ENCODE measurements at regions not wholly inside any gene's neighbourhood (a gene's known extent, or its start where the extent isn't known, plus 50 kb on each side); places are given as distances from the start of the nearest gene placed in this dataset.
"Not testable (repeated sequence)": the region's sequence is repeated elsewhere in the genome, so short reads cannot be mapped to it uniquely, and the experiment has no call there.

- no peak for DNase-seq (ENCODE audit: low read depth)
These were observed 55.4 kb downstream of the CTSL start for GRCh38 chr9:87781331-87781730.

- no peak for DNase-seq (ENCODE audit: low read depth)
These were observed 57.3 kb downstream of the CTSL start for GRCh38 chr9:87783180-87783579.

GRCh38 chr9:87785315-87785970, 59.5 kb downstream of the CTSL start:
- not testable (repeated sequence) for DNase-seq (ENCODE audit: low read depth)

- no peak for DNase-seq (ENCODE audit: low read depth)
These were observed 60.5 kb downstream of the CTSL start for GRCh38 chr9:87786423-87786822.

- no peak for DNase-seq (ENCODE audit: low read depth)
These were observed 61.0 kb downstream of the CTSL start for GRCh38 chr9:87786876-87787275.

GRCh38 chr9:87787735-87788134, 61.8 kb downstream of the CTSL start:
- no peak for DNase-seq (ENCODE audit: low read depth)

- peak; percentile 93 for DNase-seq (ENCODE audit: low read depth)
These were observed 66.9 kb downstream of the CTSL start for GRCh38 chr9:87792831-87793288.

GRCh38 chr9:87793292-87793691, 67.4 kb downstream of the CTSL start:
- DNase-seq (ENCODE audit: low read depth) = peak; percentile 90

GRCh38 chr9:87795178-87795577, 69.3 kb downstream of the CTSL start:
- DNase-seq (ENCODE audit: low read depth) = no peak

GRCh38 chr9:87796196-87796595, 70.3 kb downstream of the CTSL start:
- no peak for DNase-seq (ENCODE audit: low read depth)

- no peak for DNase-seq (ENCODE audit: low read depth)
These were observed 72.4 kb downstream of the CTSL start for GRCh38 chr9:87798261-87798833.

- no peak for DNase-seq (ENCODE audit: low read depth)
These were observed 73.6 kb downstream of the CTSL start for GRCh38 chr9:87799503-87799902.

GRCh38 chr9:87800456-87800855, 74.5 kb downstream of the CTSL start:
- DNase-seq (ENCODE audit: low read depth) = no peak

GRCh38 chr9:87801013-87801412, 75.1 kb downstream of the CTSL start:
- no peak for DNase-seq (ENCODE audit: low read depth)

- DNase-seq (ENCODE audit: low read depth) = no peak
These were observed 77.2 kb downstream of the CTSL start for GRCh38 chr9:87803166-87803565.

- no peak for DNase-seq (ENCODE audit: low read depth)
These were observed 77.9 kb downstream of the CTSL start for GRCh38 chr9:87803623-87804345.

- no peak for DNase-seq (ENCODE audit: low read depth)
These were observed 77.4 kb upstream of the SPATA31E1 start for GRCh38 chr9:87805259-87805658.

- DNase-seq (ENCODE audit: low read depth) = no peak
These were observed 72.7 kb upstream of the SPATA31E1 start for GRCh38 chr9:87810008-87810407.

- no peak for DNase-seq (ENCODE audit: low read depth)
These were observed 71.9 kb upstream of the SPATA31E1 start for GRCh38 chr9:87810679-87811178.

- DNase-seq (ENCODE audit: low read depth) = peak; percentile 77
These were observed 70.1 kb upstream of the SPATA31E1 start for GRCh38 chr9:87812375-87813118.

- no peak for DNase-seq (ENCODE audit: low read depth)
These were observed 69.6 kb upstream of the SPATA31E1 start for GRCh38 chr9:87813119-87813463.

- DNase-seq (ENCODE audit: low read depth) = no peak
These were observed 66.6 kb upstream of the SPATA31E1 start for GRCh38 chr9:87816036-87816435.

- DNase-seq (ENCODE audit: low read depth) = no peak
These were observed 64.4 kb upstream of the SPATA31E1 start for GRCh38 chr9:87818308-87818707.

All from stromal cell of bone marrow (primary cell).